ENCODE measurements at regions not wholly inside any gene's neighbourhood (a gene's known extent, or its start where the extent isn't known, plus 50 kb on each side); places are given as distances from the start of the nearest gene placed in this dataset.
"Not testable (repeated sequence)": the region's sequence is repeated elsewhere in the genome, so short reads cannot be mapped to it uniquely, and the experiment has no call there.

DNA sequence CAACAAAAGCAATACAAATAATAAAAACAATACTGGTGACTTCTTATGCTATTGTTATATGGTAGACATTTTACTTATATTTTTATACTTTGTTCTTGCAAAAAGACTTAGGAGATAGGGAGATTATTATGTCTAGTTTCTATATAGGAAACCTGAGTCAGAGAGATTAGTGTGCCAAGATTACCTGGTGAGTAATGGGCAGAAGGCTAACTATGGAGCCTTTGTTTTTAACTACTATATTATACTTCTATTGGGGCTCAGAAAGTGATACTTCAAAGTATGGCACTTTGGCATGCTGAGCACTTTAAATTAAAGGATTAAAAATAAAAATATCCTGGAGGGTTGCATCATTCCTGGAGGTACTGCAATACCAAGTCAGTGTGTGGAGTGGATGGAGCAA is 117.5 kb upstream of the CLINT1 start:
- no peak for DNase-seq (ENCODE audit: low read depth in 1 of 2, low spot score in 1 of 2)
- no peak overlapping the region for H3K4me3 ChIP-seq (replicated peaks; ENCODE audit: insufficient read depth, low read length)
- H3K27me3 ChIP-seq (ENCODE audit: insufficient read depth, poor library complexity, severe bottlenecking): no peaks in the 10 kb centered on the region
- TF ChIP-seq GABPA (IDR thresholded peaks at IDR 0.05; ENCODE audit: low read depth) (no peak), SPI1 (IDR thresholded peaks at IDR 0.05; ENCODE audit: borderline replicate concordance, low read depth) (no peak), POLR2AphosphoS5 (IDR thresholded peaks at IDR 0.05; ENCODE audit: low read depth) (no peak), CTCF (IDR thresholded peaks at IDR 0.05; ENCODE audit: insufficient read depth, low read length) (no peak)
- TF ChIP-seq, protein P1, sequence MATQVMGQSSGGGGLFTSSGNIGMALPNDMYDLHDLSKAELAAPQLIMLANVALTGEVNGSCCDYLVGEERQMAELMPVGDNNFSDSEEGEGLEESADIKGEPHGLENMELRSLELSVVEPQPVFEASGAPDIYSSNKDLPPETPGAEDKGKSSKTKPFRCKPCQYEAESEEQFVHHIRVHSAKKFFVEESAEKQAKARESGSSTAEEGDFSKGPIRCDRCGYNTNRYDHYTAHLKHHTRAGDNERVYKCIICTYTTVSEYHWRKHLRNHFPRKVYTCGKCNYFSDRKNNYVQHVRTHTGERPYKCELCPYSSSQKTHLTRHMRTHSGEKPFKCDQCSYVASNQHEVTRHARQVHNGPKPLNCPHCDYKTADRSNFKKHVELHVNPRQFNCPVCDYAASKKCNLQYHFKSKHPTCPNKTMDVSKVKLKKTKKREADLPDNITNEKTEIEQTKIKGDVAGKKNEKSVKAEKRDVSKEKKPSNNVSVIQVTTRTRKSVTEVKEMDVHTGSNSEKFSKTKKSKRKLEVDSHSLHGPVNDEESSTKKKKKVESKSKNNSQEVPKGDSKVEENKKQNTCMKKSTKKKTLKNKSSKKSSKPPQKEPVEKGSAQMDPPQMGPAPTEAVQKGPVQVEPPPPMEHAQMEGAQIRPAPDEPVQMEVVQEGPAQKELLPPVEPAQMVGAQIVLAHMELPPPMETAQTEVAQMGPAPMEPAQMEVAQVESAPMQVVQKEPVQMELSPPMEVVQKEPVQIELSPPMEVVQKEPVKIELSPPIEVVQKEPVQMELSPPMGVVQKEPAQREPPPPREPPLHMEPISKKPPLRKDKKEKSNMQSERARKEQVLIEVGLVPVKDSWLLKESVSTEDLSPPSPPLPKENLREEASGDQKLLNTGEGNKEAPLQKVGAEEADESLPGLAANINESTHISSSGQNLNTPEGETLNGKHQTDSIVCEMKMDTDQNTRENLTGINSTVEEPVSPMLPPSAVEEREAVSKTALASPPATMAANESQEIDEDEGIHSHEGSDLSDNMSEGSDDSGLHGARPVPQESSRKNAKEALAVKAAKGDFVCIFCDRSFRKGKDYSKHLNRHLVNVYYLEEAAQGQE (IDR thresholded peaks at IDR 0.05; ENCODE audit: insufficient replicate concordance, low read depth): no peak
- no peak overlapping the region for H3K27ac ChIP-seq (replicated peaks)

GRCh38 chr5:157972579-157972978 is 113.6 kb upstream of the CLINT1 start:
- no peak for TF ChIP-seq POLR2AphosphoS5 (IDR thresholded peaks at IDR 0.05; ENCODE audit: low read depth)
- no peak for TF ChIP-seq GABPA (IDR thresholded peaks at IDR 0.05; ENCODE audit: low read depth)

DNA sequence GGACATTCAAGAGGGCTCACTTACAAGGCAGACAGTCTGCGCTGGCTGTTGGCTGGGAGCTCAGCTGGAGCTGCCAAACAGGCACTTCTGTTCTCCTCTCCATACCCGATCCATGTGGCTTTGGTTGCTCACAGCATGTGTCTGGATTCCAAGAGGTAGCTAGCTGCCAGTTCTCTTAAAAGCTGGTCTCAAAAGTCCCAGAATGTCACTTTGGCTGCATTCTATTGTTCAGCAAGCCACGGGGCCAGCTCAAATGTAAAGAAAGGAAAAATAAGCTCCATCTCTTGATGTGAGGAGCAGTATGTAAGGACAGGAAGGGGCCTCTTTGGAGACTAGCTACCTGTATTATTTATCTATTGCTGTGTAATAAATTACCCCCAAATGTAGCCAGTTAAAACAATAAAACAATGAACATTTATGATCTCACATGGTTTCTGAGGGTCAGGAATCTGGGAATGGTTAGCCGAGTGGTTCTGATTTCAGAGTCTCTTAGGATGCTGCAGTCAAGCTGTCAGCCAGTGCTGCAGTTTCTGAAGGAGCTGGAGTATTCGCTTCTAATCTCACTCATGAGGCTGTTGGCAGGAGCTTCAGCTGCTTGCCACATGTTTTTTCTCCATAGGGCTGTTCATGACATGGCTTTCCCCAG is 112.7 kb upstream of the CLINT1 start:
- no peak for DNase-seq (ENCODE audit: low read depth in 1 of 2, low spot score in 1 of 2)
- Histone ChIP-seq H3K4me3 (replicated peaks; ENCODE audit: insufficient read depth, low read length) (no peak overlapping the region), H3K27me3 (ENCODE audit: insufficient read depth, poor library complexity, severe bottlenecking) (no peaks in the 10 kb centered on the region), H3K27ac (replicated peaks) (no peak overlapping the region)
- TF ChIP-seq GABPA (IDR thresholded peaks at IDR 0.05; ENCODE audit: low read depth) (no peak), SPI1 (IDR thresholded peaks at IDR 0.05; ENCODE audit: borderline replicate concordance, low read depth) (no peak), CTCF (IDR thresholded peaks at IDR 0.05; ENCODE audit: insufficient read depth, low read length) (no peak), POLR2AphosphoS5 (IDR thresholded peaks at IDR 0.05; ENCODE audit: low read depth) (no peak)
- TF ChIP-seq, protein P1 (IDR thresholded peaks at IDR 0.05; ENCODE audit: insufficient replicate concordance, low read depth): no peak

More at GRCh38 chr5:157972579-157972978, 113.6 kb upstream of the CLINT1 start:
- Histone ChIP-seq H3K27ac (replicated peaks) (no peak overlapping the region), H3K4me3 (replicated peaks; ENCODE audit: insufficient read depth, low read length) (no peak overlapping the region), H3K27me3 (ENCODE audit: insufficient read depth, poor library complexity, severe bottlenecking) (no peaks in the 10 kb centered on the region)
- no peak for DNase-seq (ENCODE audit: low read depth in 1 of 2, low spot score in 1 of 2)

DNA sequence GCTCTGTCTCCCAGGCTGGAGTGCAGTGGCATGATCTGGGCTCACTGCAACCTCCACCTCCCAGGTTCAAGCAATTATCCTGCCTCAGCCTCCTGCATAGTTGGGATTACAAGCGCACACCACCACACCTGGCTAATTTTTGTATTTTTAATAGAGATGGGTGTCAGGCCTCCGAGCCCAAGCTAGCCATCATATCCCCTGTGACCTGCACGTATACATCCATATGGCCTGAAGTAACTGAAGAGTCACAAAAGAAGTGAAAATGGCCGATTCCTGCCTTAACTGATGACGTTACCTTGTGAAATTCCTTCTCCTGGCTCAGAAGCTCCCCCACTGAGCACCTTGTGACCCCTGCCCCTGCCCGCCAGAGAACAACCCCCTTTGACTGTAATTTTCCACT is 109.6 kb upstream of the CLINT1 start:
- H3K27ac ChIP-seq (replicated peaks); H3K4me3 ChIP-seq (replicated peaks; ENCODE audit: insufficient read depth, low read length); DNase-seq (ENCODE audit: low read depth in 1 of 2, low spot score in 1 of 2); H3K27me3 ChIP-seq (ENCODE audit: insufficient read depth, poor library complexity, severe bottlenecking): not testable (repeated sequence)

- TF ChIP-seq SPI1 (IDR thresholded peaks at IDR 0.05; ENCODE audit: borderline replicate concordance, low read depth): no peak
- no peak for TF ChIP-seq CTCF (IDR thresholded peaks at IDR 0.05; ENCODE audit: insufficient read depth, low read length)
- TF ChIP-seq, protein P1 (IDR thresholded peaks at IDR 0.05; ENCODE audit: insufficient replicate concordance, low read depth): no peak
- TF ChIP-seq POLR2AphosphoS5 (IDR thresholded peaks at IDR 0.05; ENCODE audit: low read depth): no peak
- TF ChIP-seq GABPA (IDR thresholded peaks at IDR 0.05; ENCODE audit: low read depth): no peak
- H3K4me3 ChIP-seq (replicated peaks; ENCODE audit: insufficient read depth, low read length): no peak overlapping the region
- DNase-seq (ENCODE audit: low read depth in 1 of 2, low spot score in 1 of 2): no peak
- no peak overlapping the region for H3K27ac ChIP-seq (replicated peaks)
- no peaks in the 10 kb centered on the region for H3K27me3 ChIP-seq (ENCODE audit: insufficient read depth, poor library complexity, severe bottlenecking)
Observed at GRCh38 chr5:157965989-157966388, 107.0 kb upstream of the CLINT1 start.

All from HL-60 (cell line).